Activated CD4-positive, CD25-positive, alpha-beta regulatory T cell treated with anti-CD3 and anti-CD28 coated beads, Interleukin-2, amount 50 U/mL, for 16 hours (primary cell): ENCODE measurements at regions not wholly inside any gene's neighbourhood (a gene's known extent, or its start where the extent isn't known, plus 50 kb on each side); places are given as distances from the start of the nearest gene placed in this dataset.

ENCODE experiments used
- DNase-seq: peaks from one replicate; pipeline ENCODE4 v3.0.0-alpha.2; 2020; ENCODE audit warnings: low read depth, low spot score

DNA sequence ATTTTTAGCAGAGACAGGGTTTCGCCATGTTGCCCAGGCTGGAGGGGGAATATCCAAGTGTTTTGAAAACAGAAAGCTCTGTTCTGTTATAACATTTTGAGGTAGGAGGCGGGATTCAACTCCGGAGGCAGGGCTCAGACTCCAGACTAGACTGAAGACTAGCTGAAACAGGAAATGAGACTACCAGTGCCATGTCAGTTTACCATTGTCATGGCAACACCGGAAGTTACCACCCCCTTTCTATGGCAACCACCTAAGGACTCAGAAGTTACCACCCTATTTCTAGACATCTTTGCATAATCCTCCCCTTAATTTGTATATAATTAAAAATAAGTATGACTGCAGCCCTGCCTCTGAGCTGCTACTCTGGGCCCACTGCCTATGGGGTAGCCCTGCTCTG lies 1069.1 kb upstream of the AUTS2 start:
- no peak for DNase-seq

GRCh38 chr7:68535266-68535665 lies 1063.0 kb upstream of the AUTS2 start:
- DNase-seq, result no peak

- DNase-seq, result no peak
Observed at GRCh38 chr7:68537051-68537773, 1061.1 kb upstream of the AUTS2 start.

- no peak for DNase-seq
Observed at GRCh38 chr7:68537774-68538071, 1060.6 kb upstream of the AUTS2 start.

GRCh38 chr7:68542831-68543230 lies 1055.4 kb upstream of the AUTS2 start:
- no peak for DNase-seq

GRCh38 chr7:68544851-68545250 lies 1053.4 kb upstream of the AUTS2 start:
- DNase-seq, result no peak

DNA sequence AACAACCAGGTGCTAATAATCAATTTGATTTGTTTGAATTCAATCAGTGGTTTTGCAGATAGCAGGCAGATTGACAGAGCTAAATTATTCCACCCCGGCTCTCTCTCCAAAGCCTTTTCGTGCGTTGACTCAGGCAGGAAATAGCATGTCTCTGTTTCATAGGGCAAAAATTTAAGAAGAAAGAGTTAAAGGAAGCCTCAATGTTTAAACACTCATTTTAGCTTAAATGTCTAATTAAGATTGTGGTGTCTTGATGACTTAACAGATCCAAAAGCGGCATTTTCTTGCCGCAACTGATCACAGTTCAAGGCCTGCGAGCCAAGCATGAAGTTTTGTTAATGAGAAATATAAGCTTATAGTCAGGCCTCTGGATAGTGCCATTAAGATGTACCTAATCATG lies 1051.1 kb upstream of the AUTS2 start:
- DNase-seq, result no peak

- no peak for DNase-seq
Observed at GRCh38 chr7:68547799-68548198, 1050.5 kb upstream of the AUTS2 start.

DNA sequence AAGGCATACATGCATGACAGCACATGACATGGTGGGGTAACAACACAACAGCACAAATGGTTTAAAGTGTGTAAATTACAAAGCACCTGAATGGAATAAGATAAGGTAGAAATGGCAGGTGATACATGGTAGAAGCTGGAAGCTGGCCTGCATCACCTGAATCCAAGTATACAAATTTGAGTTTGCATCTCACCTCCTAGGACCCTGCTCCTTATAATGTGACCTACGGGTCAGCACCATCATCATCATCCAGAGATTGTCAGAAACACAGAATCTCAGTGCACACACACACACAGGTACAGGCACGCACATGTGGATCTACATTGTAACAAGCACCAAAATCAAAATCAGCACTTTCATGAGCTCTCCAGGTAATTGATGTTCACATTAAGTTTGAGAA lies 1048.2 kb upstream of the AUTS2 start:
- no peak for DNase-seq

GRCh38 chr7:68550635-68551034 lies 1047.6 kb upstream of the AUTS2 start:
- DNase-seq, result no peak

DNA sequence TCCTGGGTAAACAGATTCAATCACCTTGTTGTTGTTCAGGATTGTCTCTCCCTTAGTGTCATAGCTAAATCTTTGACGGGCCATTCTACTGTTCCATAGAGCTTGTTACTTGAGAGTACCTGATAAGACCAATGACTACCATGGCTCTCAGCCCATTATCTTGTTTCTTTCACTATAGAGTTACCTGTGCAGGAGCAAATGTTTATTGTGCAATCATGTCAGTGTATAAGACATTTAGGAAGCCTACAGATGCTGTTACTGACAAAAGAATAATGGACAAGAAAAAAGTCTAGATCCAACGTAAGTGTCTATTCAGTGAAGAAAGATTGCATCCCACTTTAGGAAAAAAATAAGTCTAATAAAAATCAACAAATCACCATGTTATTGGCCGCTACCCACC lies 1041.7 kb upstream of the AUTS2 start:
- no peak for DNase-seq

- DNase-seq, result no peak
Observed at GRCh38 chr7:68559518-68559917, 1038.8 kb upstream of the AUTS2 start.

- DNase-seq, result no peak
Observed at GRCh38 chr7:68562323-68562899, 1035.9 kb upstream of the AUTS2 start.

GRCh38 chr7:68564306-68565135 lies 1033.8 kb upstream of the AUTS2 start:
- DNase-seq, result no peak

- DNase-seq, result no peak
Observed at GRCh38 chr7:68571286-68571685, 1027.0 kb upstream of the AUTS2 start.

- DNase-seq, result no peak
Observed at GRCh38 chr7:68573271-68574005, 1024.8 kb upstream of the AUTS2 start.

- DNase-seq, result no peak
Observed at GRCh38 chr7:68576366-68576765, 1021.9 kb upstream of the AUTS2 start.

- no peak for DNase-seq
Observed at GRCh38 chr7:68581417-68581816, 1016.9 kb upstream of the AUTS2 start.

DNA sequence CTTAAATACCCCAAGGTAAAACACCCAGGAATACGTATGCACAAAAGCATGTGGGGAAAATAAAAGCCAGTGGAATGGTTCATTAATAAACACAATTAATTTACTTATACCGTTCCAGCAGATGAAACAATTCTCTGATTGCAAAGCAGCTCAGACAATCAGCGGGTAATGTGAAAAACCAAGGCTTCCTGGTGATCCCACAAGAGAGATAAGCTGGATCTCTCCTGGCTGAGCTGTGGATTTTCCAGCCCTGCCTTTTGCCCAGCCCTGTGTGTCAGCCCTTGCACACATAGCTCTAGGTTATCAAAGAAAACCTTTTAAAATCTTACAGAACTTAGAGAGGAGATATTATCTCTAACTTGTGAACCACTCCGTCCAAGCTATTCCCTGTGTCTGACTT lies 1010.7 kb upstream of the AUTS2 start:
- no peak for DNase-seq

- DNase-seq, result no peak
Observed at GRCh38 chr7:68601826-68602225, 996.4 kb upstream of the AUTS2 start.

GRCh38 chr7:68604541-68604940 lies 993.7 kb upstream of the AUTS2 start:
- DNase-seq, result no peak

DNA sequence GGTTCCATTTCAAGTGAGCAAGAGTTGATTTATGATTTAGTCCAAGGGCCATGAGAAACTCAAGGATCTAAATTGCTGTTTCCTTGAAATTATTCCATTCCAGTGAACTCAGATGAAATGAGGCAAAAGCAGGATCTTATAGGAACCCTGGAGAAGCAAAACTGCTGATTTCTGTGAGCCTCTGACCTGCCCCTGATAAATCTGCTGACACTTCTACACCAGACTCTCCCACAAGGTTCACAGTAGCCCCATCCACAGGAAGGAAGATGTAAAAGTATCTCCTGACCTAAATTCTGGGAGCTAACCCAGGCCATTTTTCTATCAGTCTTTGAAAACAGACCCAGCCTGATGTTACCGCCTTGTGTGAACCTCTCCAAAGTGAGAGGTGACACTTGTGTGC lies 987.6 kb upstream of the AUTS2 start:
- no peak for DNase-seq
